GM13976 (cell line): ENCODE measurements at regions not wholly inside any gene's neighbourhood (a gene's known extent, or its start where the extent isn't known, plus 50 kb on each side); places are given as distances from the start of the nearest gene placed in this dataset.
"Not testable (repeated sequence)": the region's sequence is repeated elsewhere in the genome, so short reads cannot be mapped to it uniquely, and the experiment has no call there.

Source experiments
- DNase-seq: peaks from one replicate; pipeline ENCODE4 v3.0.0; 2012; ENCODE audit warnings: low spot score
- in situ Hi-C: fragments of 300-500 bp; cut with MboI; formaldehyde crosslinking; loops from one replicate; pipeline ENCODE4 v1.12.0; 2022; ENCODE audit warnings: low sequenced_read_pairs, mixed read lengths, inconsistent platforms; ENCODE audit not compliant: unreplicated experiment
- TF ChIP-seq, protein P1 (sequence below): IDR thresholded peaks from 2 replicates; pipeline ENCODE4 v1.5.1; 2012; ENCODE audit warnings: borderline replicate concordance, mild to moderate bottlenecking; ENCODE audit not compliant: insufficient read depth; ENCODE audit errors: extremely low read depth, missing control alignments, control extremely low read depth

DNA sequence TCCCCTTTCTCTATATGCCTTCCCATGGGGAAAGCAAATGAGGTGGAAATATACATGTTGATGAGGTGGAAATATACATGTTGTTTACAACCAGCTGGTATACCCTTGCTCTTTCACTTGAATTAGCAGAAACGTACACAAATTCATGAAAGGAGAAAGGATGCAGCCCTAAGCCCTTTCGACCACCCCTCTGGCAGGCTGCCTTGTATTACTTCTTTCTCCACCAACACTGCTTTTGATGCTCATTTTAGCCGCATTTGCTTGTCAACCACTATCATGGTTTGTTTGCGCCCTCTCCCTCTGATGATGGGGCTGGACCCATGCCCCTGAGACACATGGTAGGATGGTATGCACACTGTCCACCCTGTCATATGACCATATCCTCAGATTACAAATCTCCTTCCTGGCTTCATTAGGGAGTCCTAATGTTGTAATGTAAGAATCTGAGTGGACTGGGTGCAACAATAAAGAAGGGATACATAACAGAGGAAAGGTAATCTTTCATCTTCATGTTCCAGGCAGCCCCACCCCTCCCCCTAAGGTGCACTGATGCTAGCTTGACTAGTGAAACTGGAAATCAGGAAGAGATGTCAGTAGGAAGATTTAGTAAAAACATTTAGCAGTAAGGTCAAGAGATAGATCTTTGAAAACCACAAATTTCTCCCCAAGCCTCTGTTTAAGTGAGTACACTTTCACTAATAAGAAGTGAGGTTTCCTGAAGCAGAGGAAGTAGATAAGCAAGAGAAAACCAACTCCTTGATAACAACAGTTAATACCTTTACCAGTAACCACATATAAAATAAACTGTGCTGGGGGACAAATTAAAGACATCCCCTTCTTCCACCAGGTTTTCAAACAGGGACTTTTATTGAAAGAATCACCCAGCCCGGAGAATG is 536.8 kb upstream of the NRP1 start:
- TF ChIP-seq, protein P1, sequence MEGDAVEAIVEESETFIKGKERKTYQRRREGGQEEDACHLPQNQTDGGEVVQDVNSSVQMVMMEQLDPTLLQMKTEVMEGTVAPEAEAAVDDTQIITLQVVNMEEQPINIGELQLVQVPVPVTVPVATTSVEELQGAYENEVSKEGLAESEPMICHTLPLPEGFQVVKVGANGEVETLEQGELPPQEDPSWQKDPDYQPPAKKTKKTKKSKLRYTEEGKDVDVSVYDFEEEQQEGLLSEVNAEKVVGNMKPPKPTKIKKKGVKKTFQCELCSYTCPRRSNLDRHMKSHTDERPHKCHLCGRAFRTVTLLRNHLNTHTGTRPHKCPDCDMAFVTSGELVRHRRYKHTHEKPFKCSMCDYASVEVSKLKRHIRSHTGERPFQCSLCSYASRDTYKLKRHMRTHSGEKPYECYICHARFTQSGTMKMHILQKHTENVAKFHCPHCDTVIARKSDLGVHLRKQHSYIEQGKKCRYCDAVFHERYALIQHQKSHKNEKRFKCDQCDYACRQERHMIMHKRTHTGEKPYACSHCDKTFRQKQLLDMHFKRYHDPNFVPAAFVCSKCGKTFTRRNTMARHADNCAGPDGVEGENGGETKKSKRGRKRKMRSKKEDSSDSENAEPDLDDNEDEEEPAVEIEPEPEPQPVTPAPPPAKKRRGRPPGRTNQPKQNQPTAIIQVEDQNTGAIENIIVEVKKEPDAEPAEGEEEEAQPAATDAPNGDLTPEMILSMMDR: no peak
- in situ Hi-C loops: no loop called here
- DNase-seq: no peak

- in situ Hi-C loops: no loop called here
- TF ChIP-seq, protein P1: no peak
- DNase-seq: no peak
Measured at GRCh38 chr10:33869481-33869880, 535.0 kb upstream of the NRP1 start.

DNA sequence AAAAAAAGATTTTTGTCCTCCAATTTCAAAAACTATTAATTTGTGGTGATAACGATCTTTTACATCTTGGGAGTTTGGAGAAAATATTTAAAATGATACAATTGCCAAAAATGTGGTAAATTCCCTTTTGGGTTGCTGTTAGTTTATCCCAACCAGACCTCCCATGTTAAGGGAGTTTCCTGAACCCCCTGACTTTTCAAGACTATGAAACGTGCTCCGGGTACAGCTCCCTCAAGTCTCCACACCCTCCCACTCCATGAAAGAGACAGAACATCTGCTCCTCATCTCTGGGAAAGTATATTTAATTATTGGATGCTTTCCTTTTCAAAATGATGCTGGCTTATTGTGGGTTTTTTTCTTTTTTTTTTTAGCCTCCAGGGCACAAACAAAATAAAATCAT is 534.6 kb upstream of the NRP1 start:
- no peak for DNase-seq
- TF ChIP-seq, protein P1: no peak

DNA sequence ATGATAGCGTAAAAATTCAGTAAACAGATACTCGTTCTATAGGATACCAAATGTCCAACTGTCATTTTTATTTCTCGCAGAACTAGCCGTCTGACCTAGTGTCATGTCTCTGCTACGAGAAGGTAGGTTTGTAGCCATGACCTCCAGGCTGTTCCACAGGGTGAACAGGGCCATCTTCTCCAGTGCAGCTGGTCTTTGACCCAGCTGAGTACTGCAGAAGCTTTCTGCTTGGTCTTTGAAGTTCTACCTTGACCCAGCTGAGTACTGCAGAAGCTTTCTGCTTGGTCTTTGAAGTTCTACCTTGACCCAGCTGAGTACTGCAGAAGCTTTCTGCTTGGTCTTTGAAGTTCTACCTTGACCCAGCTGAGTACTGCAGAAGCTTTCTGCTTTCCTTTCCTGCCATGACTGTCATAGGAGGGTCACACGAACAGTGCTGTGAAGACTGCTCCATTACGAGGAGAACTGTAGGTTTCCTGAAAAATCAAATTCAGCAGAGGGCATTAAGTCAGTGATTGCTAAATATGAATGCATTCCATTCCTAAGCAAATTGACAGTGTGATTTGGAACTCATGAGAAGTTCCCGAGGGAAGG is 532.8 kb upstream of the NRP1 start:
- DNase-seq, in situ Hi-C loops: not testable (repeated sequence)

More for the DNA sequence above, 534.6 kb upstream of the NRP1 start:
- in situ Hi-C loops: no loop called here

- TF ChIP-seq, protein P1: no peak
- DNase-seq: no peak
- in situ Hi-C loops: no loop called here
Measured at GRCh38 chr10:33863352-33863751, 528.9 kb upstream of the NRP1 start.

DNA sequence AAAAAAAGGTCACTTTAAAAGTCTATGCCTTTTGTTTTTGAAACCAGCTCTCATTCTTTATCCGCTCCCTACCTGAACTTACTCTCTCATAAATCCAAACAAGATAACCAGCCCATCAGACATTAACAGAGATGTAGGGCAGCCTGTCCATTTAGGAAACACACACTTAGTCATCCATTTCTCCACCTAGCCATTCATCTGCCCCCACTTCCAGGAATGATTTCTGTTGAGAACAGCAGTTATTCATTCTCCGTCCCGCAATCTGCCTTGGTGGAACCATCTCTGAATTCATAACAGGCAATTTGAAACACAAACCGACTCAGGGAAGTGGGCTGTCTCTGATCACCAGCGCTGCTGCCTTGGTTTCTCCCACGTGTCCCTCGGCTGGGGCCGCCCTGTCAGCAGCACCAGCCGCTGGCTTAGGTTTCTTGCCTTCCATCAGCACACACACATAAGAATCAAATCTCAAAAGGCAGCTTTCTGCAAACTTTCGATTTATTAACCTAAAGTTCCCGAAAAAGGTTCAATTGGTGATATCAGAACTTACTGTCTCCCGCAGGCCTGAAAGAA is 528.2 kb upstream of the NRP1 start:
- DNase-seq: no peak
- in situ Hi-C loops: no loop called here
- TF ChIP-seq, protein P1: no peak

DNA sequence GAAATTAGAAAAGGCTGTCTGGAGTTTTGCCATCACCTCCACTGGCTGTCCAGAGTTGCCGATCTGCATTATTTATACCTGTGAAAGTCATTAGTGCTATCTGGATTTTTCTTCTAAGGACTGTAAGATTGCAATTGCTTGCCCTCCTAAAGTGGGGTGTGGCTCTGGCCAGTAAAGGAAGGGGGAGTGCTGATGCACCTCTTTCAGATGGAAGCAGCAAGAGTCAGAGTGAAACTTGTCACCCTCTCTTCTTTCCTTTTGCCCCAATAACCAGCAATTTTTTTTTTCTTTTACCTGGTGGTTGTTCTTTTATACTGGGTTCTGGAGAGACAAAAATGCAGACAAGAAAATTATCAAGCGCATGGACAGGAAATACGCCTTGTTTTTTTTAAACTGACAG is 527.4 kb upstream of the NRP1 start:
- in situ Hi-C loops: no loop called here
- TF ChIP-seq, protein P1: no peak
- DNase-seq: no peak
